GM19328 (cell line): ENCODE measurements at regions not wholly inside any gene's neighbourhood (a gene's known extent, or its start where the extent isn't known, plus 50 kb on each side); places are given as distances from the start of the nearest gene placed in this dataset.
"Not testable (repeated sequence)": the region's sequence is repeated elsewhere in the genome, so short reads cannot be mapped to it uniquely, and the experiment has no call there.

ENCODE experiments used
- ATAC-seq: cut with Tn5 transposase; IDR thresholded peaks from one replicate; pipeline ENCODE4 v1.9.1; 2021; ENCODE audit warnings: mild to moderate bottlenecking, moderate library complexity; ENCODE audit not compliant: unreplicated experiment

DNA sequence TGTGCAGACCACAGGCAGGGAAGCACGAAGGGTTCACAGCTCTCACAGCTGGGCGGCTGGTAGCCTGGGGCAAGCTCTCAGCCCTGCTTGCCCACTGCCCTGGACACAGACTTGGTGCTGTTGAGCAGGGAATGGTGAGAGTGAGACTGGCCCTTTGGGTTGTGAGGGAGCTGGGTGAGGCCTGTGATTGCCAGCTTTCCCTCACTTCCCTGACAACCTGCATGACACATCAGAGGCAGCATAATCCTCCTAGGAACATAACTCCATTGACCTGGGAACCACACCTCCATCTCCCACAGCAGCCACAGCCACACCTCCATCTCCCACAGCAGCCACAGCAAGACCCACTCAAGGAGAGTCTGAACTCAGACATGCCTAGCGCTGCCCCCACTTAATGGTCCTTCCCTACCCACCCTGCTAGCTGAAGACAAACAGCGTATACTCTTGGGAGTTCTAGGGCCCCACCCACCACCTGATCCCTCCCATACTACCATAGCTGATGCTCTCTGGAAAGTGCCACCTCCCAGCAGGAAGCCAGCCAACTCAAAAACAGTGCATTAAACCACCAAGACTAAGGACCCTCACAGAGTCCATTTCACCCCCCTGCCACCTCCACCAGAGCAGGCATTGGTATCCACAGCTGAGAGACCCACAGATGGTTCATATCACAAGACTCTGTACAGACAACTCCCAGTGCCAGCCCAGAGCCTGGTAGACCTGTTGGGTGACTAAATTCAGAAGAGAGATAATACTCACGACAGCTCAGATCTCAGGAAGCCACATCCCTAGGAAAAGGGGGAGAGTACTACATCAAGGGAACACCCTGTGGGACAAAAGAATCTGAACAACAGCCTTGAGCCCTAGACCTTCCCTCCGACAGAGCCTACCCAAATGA, 60.2 kb upstream of the PRSS3 start:
- ATAC-seq = not testable (repeated sequence)

DNA sequence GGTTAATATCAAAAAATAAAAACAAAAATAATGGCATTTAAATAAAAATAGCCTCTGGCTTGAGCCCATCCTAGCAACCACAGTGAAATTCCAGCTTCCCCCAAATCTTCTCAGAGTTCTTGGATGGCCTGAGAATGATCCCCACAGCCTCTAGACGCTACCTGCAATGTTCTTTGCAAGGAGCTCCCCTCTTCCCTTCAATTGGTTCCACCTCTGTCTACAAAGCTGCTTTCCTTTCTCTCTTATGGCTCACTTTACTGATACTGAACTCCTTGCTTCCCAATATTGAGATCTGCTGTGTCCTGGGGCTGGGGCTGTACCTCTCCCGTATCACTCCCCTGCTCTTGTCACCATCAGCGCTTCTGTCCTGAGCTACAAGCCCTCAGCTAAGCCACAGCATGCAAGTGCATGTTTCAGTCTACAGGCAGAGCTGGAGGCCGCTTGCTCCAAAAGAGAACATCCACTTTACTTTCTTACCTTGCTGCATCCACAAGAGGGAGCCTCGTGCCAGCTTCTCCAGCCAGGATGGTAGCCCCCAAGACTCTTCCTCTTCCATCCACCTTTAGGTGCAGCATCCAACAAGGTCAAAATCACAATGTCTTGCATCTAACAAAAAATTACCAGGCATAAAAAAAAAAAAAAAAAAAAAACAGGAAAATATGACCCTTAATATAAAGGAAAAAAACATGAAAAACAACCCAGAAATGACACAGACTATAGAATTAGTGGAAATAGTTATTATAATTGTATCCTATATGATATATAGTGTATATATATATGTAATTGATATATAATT, 57.4 kb upstream of the PRSS3 start:
- ATAC-seq = no peak

DNA sequence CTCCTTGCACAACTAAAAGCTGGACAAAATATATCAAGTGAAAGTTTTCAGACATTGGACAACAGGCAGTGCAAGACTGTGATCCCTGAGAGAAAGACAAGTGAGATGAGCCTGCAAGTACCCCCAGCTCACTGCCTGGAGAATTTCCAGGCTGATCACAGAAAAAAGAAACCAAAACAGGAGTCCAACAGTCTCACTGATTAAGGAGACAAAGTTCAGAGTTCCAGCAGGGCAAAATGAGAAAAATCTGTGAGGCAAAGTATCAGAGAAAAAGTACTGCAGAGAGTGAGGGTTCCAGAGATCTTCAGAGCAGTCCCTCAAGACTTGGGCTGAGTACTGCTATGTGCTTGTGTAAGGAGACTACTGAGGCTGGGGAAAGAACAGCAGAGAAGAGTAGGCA, 56.0 kb upstream of the PRSS3 start:
- ATAC-seq = no peak

DNA sequence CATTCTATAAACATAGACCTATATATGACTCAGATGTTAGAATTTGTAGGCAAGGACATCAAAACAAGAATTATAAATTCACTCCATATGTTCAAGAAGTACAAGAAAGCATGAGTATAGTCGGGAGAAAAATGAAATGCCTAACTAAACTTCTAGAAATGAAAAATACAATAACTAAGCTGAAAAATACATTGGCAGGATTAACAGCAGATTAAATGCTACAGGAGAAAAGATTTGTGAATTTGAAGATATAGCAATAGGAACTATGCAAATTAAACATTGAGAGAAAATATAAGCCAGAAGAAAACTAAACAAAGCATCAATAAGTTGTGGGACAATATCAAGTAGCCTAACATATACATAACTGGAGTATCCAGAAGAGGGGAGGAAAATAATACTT, 55.3 kb upstream of the PRSS3 start:
- no peak for ATAC-seq

DNA sequence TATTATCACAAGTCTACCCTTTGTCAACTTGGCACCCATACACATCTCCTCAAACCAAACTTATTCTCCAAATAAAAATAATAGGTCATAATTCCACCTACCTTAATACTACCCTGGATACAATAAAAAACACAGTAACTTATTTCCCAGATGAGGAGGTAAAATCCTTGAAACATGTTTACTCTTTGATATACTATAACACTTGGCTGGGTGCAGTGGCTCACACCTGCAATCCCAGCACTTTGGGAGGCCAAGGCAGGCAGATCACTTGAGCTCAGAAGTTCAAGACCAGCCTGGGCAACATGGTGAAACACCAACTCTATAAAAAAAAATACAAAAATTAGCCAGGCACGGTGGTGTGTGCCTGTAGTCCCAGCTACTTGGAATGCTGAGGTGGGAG, 54.4 kb upstream of the PRSS3 start:
- ATAC-seq = not testable (repeated sequence)

DNA sequence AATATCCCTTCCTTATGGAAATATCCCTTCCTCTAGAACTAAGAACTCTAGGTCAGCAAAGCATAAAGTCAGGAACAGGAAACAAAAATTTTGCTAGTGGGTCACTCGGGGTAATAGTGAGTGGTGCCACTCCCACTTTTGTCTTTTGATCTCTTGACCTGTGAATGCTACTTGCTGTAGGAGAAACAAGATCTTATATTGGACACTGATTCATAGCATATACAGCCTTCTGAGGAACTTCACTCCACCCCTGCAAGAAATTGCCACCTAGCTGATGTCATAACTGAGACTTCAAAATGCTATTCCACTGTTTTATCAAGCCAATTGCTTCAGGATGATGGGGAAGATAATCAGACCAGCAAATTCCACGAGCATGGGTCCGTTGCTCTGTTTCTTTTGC, 53.3 kb upstream of the PRSS3 start:
- ATAC-seq = no peak

DNA sequence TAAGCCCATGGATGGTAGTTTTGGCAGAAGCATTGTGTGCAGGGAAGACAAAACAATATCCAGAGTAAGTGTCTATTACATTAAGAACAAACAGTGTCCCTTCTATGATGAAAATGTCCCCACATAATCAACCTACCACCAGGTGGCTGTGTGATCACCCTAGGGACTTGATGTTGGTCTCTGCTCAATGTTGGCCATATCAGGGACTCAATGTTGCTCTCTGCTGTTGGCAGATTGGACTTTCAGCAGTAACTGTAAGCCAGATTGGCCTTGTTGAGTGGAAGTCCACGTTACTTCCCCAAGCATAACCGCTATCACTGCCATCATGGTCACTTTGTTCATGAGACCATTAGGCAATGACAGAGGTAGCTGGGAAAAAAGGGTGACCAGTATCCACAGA, 52.8 kb upstream of the PRSS3 start:
- ATAC-seq = no peak
